Gastrocnemius medialis (tissue), 4 donors: ENCODE measurements at regions not wholly inside any gene's neighbourhood (a gene's known extent, or its start where the extent isn't known, plus 50 kb on each side); places are given as distances from the start of the nearest gene placed in this dataset.

Experiments
- ATAC-seq, 2 donors: fragments of 150-250 bp; one replicate each; pipeline ENCODE4 v1.9.1; 2016
- DNase-seq, 2 donors: peaks; one replicate each; pipeline ENCODE4 v3.0.0-alpha.2; 2019
- H3K27ac ChIP-seq, 4 donors: fragments of 200-600 bp; sonication (generic); 1 replicate in 1 of 4; 2 replicates in 3 of 4; pipeline ENCODE4 v1.5.1; 2016 to 2018; ENCODE audit warnings: mild to moderate bottlenecking in 2 of 4, moderate library complexity in 1 of 4
- H3K27me3 ChIP-seq, 3 donors: fragments of 200-600 bp; sonication (generic) in 2 of 3; 1 replicate in 1 of 3; 2 replicates in 2 of 3; pipeline versions ENCODE4 v1.5.1 to v1.6.0; 2016 to 2019; ENCODE audit warnings: mild to moderate bottlenecking in 1 of 3, moderate library complexity in 1 of 3
- H3K36me3 ChIP-seq, 2 donors: fragments of 200-600 bp; sonication (generic) in 1 of 2; one replicate each; pipeline ENCODE4 v1.5.1; 2017 to 2018
- H3K4me1 ChIP-seq, 2 donors: fragments of 200-600 bp; sonication (generic) in 1 of 2; one replicate each; pipeline ENCODE4 v1.5.1; 2016 to 2017; ENCODE audit warnings: mild to moderate bottlenecking in 2 of 2
- H3K4me3 ChIP-seq, 4 donors: fragments of 200-600 bp; sonication (generic) in 3 of 4; 1 replicate in 1 of 4; 2 replicates in 3 of 4; pipeline ENCODE4 v1.5.1; 2016 to 2019; ENCODE audit warnings: mild to moderate bottlenecking in 2 of 4
- H3K9me3 ChIP-seq, 3 donors: fragments of 200-600 bp; sonication (generic) in 2 of 3; 1 replicate in 1 of 3; 2 replicates in 2 of 3; pipeline ENCODE4 v1.5.1; 2016 to 2019
- POLR2A ChIP-seq, 2 donors: fragments of 450-650 bp; IDR thresholded peaks; one replicate each; pipeline ENCODE4 v1.6.1; 2017; ENCODE audit warnings: antibody characterized with exemption in 2 of 2, mild to moderate bottlenecking in 2 of 2, moderate library complexity in 2 of 2
- in situ Hi-C, 4 donors: fragments of 200-750 bp; cut with MboI; loops; one replicate each; pipeline versions ENCODE4 v1.15.0 to v1.8.0; 2017; ENCODE audit warnings: low sequenced_read_pairs in 4 of 4
- intact Hi-C: fragments of 100-400 bp; cut with DNase I; formaldehyde crosslinking; loops from one replicate; pipeline ENCODE4 v1.15.1; 2023; ENCODE audit warnings: low total_unique reads
- TF ChIP-seq, protein P1 (sequence below), 5 experiments: fragments of 450-650 bp in 3 of 5; fragments of 200-600 bp in 2 of 5; sonication (generic) in 2 of 5; IDR thresholded peaks in 4 of 5; conservative IDR thresholded peaks in 1 of 5; 1 replicate in 4 of 5; 2 replicates in 1 of 5; pipeline ENCODE4 v1.5.1; 2016 to 2019; ENCODE audit warnings: antibody characterized with exemption in 5 of 5, mild to moderate bottlenecking in 3 of 5, moderate library complexity in 3 of 5

- H3K36me3 ChIP-seq = no peaks in the 10 kb centered on the region
- no peaks in the 10 kb centered on the region for H3K4me1 ChIP-seq
- H3K27me3 ChIP-seq = no peaks in the 10 kb centered on the region
- in situ Hi-C loops = no loop called here
- TF ChIP-seq POLR2A (IDR thresholded peaks at IDR 0.05) = no peak
- TF ChIP-seq, protein P1, sequence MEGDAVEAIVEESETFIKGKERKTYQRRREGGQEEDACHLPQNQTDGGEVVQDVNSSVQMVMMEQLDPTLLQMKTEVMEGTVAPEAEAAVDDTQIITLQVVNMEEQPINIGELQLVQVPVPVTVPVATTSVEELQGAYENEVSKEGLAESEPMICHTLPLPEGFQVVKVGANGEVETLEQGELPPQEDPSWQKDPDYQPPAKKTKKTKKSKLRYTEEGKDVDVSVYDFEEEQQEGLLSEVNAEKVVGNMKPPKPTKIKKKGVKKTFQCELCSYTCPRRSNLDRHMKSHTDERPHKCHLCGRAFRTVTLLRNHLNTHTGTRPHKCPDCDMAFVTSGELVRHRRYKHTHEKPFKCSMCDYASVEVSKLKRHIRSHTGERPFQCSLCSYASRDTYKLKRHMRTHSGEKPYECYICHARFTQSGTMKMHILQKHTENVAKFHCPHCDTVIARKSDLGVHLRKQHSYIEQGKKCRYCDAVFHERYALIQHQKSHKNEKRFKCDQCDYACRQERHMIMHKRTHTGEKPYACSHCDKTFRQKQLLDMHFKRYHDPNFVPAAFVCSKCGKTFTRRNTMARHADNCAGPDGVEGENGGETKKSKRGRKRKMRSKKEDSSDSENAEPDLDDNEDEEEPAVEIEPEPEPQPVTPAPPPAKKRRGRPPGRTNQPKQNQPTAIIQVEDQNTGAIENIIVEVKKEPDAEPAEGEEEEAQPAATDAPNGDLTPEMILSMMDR (IDR thresholded peaks at IDR 0.05 in 4 of 5, conservative IDR thresholded peaks at IDR 0.05 in 1 of 5) = no peak
- H3K9me3 ChIP-seq = no peaks in the 10 kb centered on the region
- no peak overlapping the region for H3K4me3 ChIP-seq
- no peak for DNase-seq
- no peak for ATAC-seq
- intact Hi-C loops = no loop called here
- H3K27ac ChIP-seq = no peak overlapping the region
These were observed 198.2 kb downstream of the CD8B2 start for GRCh38 chr2:106685180-106685897.

GRCh38 chr2:106686814-106687213, 199.2 kb downstream of the ST6GAL2 start:
- in situ Hi-C loops = no loop called here
- no peak for DNase-seq
- no peak for ATAC-seq
- Histone ChIP-seq H3K27ac (no peak overlapping the region), H3K27me3 (no peaks in the 10 kb centered on the region), H3K4me3 (no peak overlapping the region), H3K36me3 (no peaks in the 10 kb centered on the region), H3K9me3 (no peaks in the 10 kb centered on the region), H3K4me1 (no peaks in the 10 kb centered on the region)
- TF ChIP-seq, protein P1 (IDR thresholded peaks at IDR 0.05 in 4 of 5, conservative IDR thresholded peaks at IDR 0.05 in 1 of 5) = no peak
- no peak for TF ChIP-seq POLR2A (IDR thresholded peaks at IDR 0.05)
- intact Hi-C loops = no loop called here

DNA sequence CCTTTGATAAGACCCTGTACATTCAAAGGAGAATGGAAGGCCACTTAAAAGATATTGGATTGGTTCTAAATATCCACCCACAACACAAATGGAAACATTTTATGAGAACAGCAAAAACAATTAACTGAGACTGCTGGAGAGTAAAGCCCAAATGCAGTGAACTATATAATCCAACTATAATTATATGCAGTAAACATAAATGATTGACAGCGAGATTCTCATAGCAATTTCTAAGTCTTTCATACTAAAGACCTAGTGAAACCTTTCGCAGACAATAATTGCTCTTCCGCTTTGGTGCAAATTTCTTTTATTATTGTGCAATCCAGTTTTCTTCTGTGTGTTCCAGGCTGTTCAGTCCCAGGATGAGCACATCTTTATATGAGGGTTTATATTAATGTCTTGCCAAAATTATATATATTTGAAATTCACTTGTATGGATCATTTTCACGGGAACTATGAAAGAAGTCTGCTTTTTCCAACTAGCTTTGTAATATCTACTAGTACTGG, 190.9 kb downstream of the ST6GAL2 start:
- H3K27me3 ChIP-seq = no peaks in the 10 kb centered on the region
- H3K36me3 ChIP-seq = no peaks in the 10 kb centered on the region
- no peak overlapping the region for H3K4me3 ChIP-seq
- H3K27ac ChIP-seq = no peak overlapping the region
- intact Hi-C loops (no loop called here), in situ Hi-C loops (no loop called here)
- TF ChIP-seq, protein P1 (IDR thresholded peaks at IDR 0.05 in 4 of 5, conservative IDR thresholded peaks at IDR 0.05 in 1 of 5) = no peak
- TF ChIP-seq POLR2A (IDR thresholded peaks at IDR 0.05) = no peak
- no peaks in the 10 kb centered on the region for H3K4me1 ChIP-seq
- ATAC-seq (no peak), DNase-seq (no peak)
- H3K9me3 ChIP-seq = no peaks in the 10 kb centered on the region

DNA sequence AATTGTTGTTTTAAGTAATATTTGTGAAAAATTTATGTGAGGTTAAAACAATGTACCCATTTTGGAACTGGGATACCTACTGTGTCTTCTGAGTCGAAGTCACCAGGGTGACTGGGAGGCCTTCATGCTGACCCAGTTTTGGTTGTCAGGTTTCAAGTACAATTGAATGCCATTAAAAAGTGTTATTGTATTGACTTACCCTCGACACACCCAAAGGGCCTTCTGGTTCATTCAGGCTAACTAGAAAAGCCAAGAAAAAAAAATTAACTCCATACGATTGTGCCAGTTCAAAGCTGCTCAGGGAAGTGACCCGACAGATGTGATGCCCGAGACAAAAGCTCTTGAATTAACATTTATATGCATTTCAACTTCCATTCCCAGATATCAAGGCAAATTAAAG, 190.0 kb downstream of the ST6GAL2 start:
- intact Hi-C loops (no loop called here), in situ Hi-C loops (no loop called here)
- Histone ChIP-seq H3K36me3 (no peaks in the 10 kb centered on the region), H3K4me3 (no peak overlapping the region), H3K9me3 (no peaks in the 10 kb centered on the region), H3K4me1 (no peaks in the 10 kb centered on the region), H3K27me3 (no peaks in the 10 kb centered on the region), H3K27ac (no peak overlapping the region)
- no peak for DNase-seq
- ATAC-seq = no peak
- TF ChIP-seq, protein P1 (IDR thresholded peaks at IDR 0.05 in 4 of 5, conservative IDR thresholded peaks at IDR 0.05 in 1 of 5) = no peak

GRCh38 chr2:106700616-106701015, 185.4 kb downstream of the ST6GAL2 start:
- Histone ChIP-seq H3K27ac (no peak overlapping the region), H3K27me3 (no peaks in the 10 kb centered on the region), H3K4me1 (no peaks in the 10 kb centered on the region), H3K36me3 (no peaks in the 10 kb centered on the region), H3K4me3 (no peak overlapping the region), H3K9me3 (no peaks in the 10 kb centered on the region)
- no peak for DNase-seq
- TF ChIP-seq POLR2A (IDR thresholded peaks at IDR 0.05) = no peak
- TF ChIP-seq, protein P1 (IDR thresholded peaks at IDR 0.05 in 4 of 5, conservative IDR thresholded peaks at IDR 0.05 in 1 of 5) = no peak
- no peak for ATAC-seq
- in situ Hi-C loops = no loop called here
- intact Hi-C loops = no loop called here
